H9 (cell line): ENCODE measurements at regions not wholly inside any gene's neighbourhood (a gene's known extent, or its start where the extent isn't known, plus 50 kb on each side); places are given as distances from the start of the nearest gene placed in this dataset.

Experiments used
- DNase-seq: peaks from one replicate; pipeline ENCODE4 v3.0.0-alpha.2; 2017
- H2AFZ ChIP-seq: one replicate; pipeline ENCODE4 v1.6.1; 2013; ENCODE audit warnings: mild to moderate bottlenecking, low read length, control low read depth, moderate library complexity
- H2AK5ac ChIP-seq: 2 replicates; pipeline ENCODE4 v1.6.1; 2013; ENCODE audit warnings: low read length, control low read depth, mixed read lengths; ENCODE audit not compliant: insufficient read length
- H2BK120ac ChIP-seq: one replicate; pipeline ENCODE4 v1.6.1; 2013; ENCODE audit warnings: low read depth, mild to moderate bottlenecking, low read length, control low read depth, inconsistent platforms; ENCODE audit not compliant: poor library complexity, severe bottlenecking
- H2BK12ac ChIP-seq: 2 replicates; pipeline ENCODE4 v1.6.1; 2013; ENCODE audit warnings: low read length, control low read depth, mixed read lengths, low read depth; ENCODE audit not compliant: insufficient read length
- H2BK15ac ChIP-seq: 2 replicates; pipeline ENCODE4 v1.6.1; 2013; ENCODE audit warnings: low read depth, low read length, control low read depth
- H2BK20ac ChIP-seq: one replicate; pipeline ENCODE4 v1.6.1; 2013; ENCODE audit warnings: low read depth, mild to moderate bottlenecking, low read length, control low read depth, inconsistent platforms; ENCODE audit not compliant: poor library complexity, severe bottlenecking
- H2BK5ac ChIP-seq: 2 replicates; pipeline ENCODE4 v1.6.1; 2013; ENCODE audit warnings: low read length, control low read depth, mixed read lengths; ENCODE audit not compliant: insufficient read length
- H3K14ac ChIP-seq: 2 replicates; pipeline ENCODE4 v1.6.1; 2013; ENCODE audit warnings: low read length, control low read depth; ENCODE audit not compliant: insufficient read depth
- H3K18ac ChIP-seq: 2 replicates; pipeline ENCODE4 v1.6.1; 2013; ENCODE audit warnings: low read depth, mild to moderate bottlenecking, mixed read lengths, low read length, control low read depth; ENCODE audit not compliant: insufficient read length
- H3K23ac ChIP-seq: 2 replicates; pipeline ENCODE4 v1.6.1; 2013; ENCODE audit warnings: low read length, control low read depth, mixed read lengths, low read depth; ENCODE audit not compliant: insufficient read length
- H3K23me2 ChIP-seq: 2 replicates; pipeline ENCODE4 v1.6.1; 2013; ENCODE audit warnings: low read depth, mild to moderate bottlenecking, mixed read lengths, low read length, control low read depth; ENCODE audit not compliant: insufficient read length, poor library complexity, severe bottlenecking
- H3K27ac ChIP-seq: 2 replicates; pipeline ENCODE4 v1.5.1; 2013; ENCODE audit warnings: low read length, control low read depth, mixed read lengths, low read depth; ENCODE audit not compliant: insufficient read length
- H3K27me3 ChIP-seq: 2 replicates; pipeline ENCODE4 v1.6.1; 2013; ENCODE audit warnings: low read length, control low read depth, inconsistent platforms; ENCODE audit not compliant: insufficient read depth
- H3K4ac ChIP-seq: 2 replicates; pipeline ENCODE4 v1.6.1; 2013; ENCODE audit warnings: low read depth, mild to moderate bottlenecking, control low read depth, inconsistent platforms, low read length, moderate library complexity
- H3K4me1 ChIP-seq: 2 replicates; pipeline ENCODE4 v1.6.1; 2013; ENCODE audit warnings: low read length, control low read depth, inconsistent platforms; ENCODE audit not compliant: insufficient read depth
- H3K4me2 ChIP-seq: 2 replicates; pipeline ENCODE4 v1.6.1; 2013; ENCODE audit warnings: low read length, control low read depth, mixed read lengths; ENCODE audit not compliant: insufficient read length, insufficient read depth
- H3K56ac ChIP-seq: 2 replicates; pipeline ENCODE4 v1.6.1; 2013; ENCODE audit warnings: low read depth, mild to moderate bottlenecking, mixed read lengths, low read length, control low read depth; ENCODE audit not compliant: insufficient read length
- H3K79me1 ChIP-seq: 2 replicates; pipeline ENCODE4 v1.6.1; 2013; ENCODE audit warnings: low read depth, mild to moderate bottlenecking, moderate library complexity, low read length, control low read depth, inconsistent platforms; ENCODE audit not compliant: insufficient read depth, poor library complexity, severe bottlenecking
- H3K79me2 ChIP-seq: 2 replicates; pipeline ENCODE4 v1.6.1; 2013; ENCODE audit warnings: low read length, control low read depth, inconsistent platforms; ENCODE audit not compliant: insufficient read depth
- H3K9ac ChIP-seq: 2 replicates; pipeline ENCODE4 v1.6.1; 2013; ENCODE audit warnings: low read length, control low read depth, mixed read lengths; ENCODE audit not compliant: insufficient read length; ENCODE audit errors: extremely low read depth
- H3K9me3 ChIP-seq: one replicate; pipeline ENCODE4 v1.6.1; 2013; ENCODE audit warnings: low read depth, low read length, inconsistent platforms; ENCODE audit not compliant: control insufficient read depth
- H3T11ph ChIP-seq: one replicate; pipeline ENCODE4 v1.6.1; 2013; ENCODE audit warnings: mild to moderate bottlenecking, low read length, control low read depth, inconsistent platforms
- H4K20me1 ChIP-seq: one replicate; pipeline ENCODE4 v1.6.1; 2013; ENCODE audit not compliant: control insufficient read depth, insufficient read length, insufficient read depth
- H4K5ac ChIP-seq: 2 replicates; pipeline ENCODE4 v1.6.1; 2013; ENCODE audit warnings: low read depth, mild to moderate bottlenecking, mixed read lengths, low read length, control low read depth; ENCODE audit not compliant: insufficient read length
- H4K8ac ChIP-seq: replicated peaks from 2 replicates; pipeline ENCODE4 v1.6.1; 2013; ENCODE audit warnings: low read length, control low read depth, mixed read lengths, low read depth; ENCODE audit not compliant: insufficient read length
- H4K91ac ChIP-seq: 2 replicates; pipeline ENCODE4 v1.6.1; 2013; ENCODE audit warnings: low read depth, mild to moderate bottlenecking, moderate library complexity, mixed read lengths, low read length, control low read depth; ENCODE audit not compliant: insufficient read length
- H3K27ac Mint-ChIP-seq, 3 experiments: 2 replicates in 2 of 3; 3 replicates in 1 of 3; pipeline ENCODE4 v1.8.0; 2020 to 2021; ENCODE audit warnings: mixed read lengths in 3 of 3, mild to moderate bottlenecking in 1 of 3, moderate library complexity in 1 of 3
- H3K27me3 Mint-ChIP-seq: 2 replicates; pipeline ENCODE4 v1.8.0; 2021; ENCODE audit warnings: low read depth, mild to moderate bottlenecking, moderate library complexity, mixed read lengths
- H3K36me3 Mint-ChIP-seq, 3 experiments: 2 replicates in 2 of 3; 3 replicates in 1 of 3; pipeline ENCODE4 v1.8.0; 2020 to 2021; ENCODE audit warnings: low read depth in 3 of 3, mixed read lengths in 3 of 3; ENCODE audit not compliant: insufficient read depth in 1 of 3
- H3K4me1 Mint-ChIP-seq, 2 experiments: 2 replicates each; pipeline ENCODE4 v1.8.0; 2020; ENCODE audit warnings: mixed read lengths in 2 of 2
- H3K4me3 Mint-ChIP-seq, 2 experiments: 2 replicates in 1 of 2; 3 replicates in 1 of 2; pipeline ENCODE4 v1.8.0; 2020 to 2021; ENCODE audit warnings: mild to moderate bottlenecking in 2 of 2, mixed read lengths in 2 of 2, moderate library complexity in 1 of 2
- H3K9me3 Mint-ChIP-seq, 2 experiments: 2 replicates in 1 of 2; 3 replicates in 1 of 2; pipeline ENCODE4 v1.8.0; 2020; ENCODE audit warnings: mild to moderate bottlenecking in 2 of 2, mixed read lengths in 2 of 2, moderate library complexity in 1 of 2
- CTCF ChIP-seq: fragments of 200-600 bp; sonication (generic); conservative IDR thresholded peaks from 3 replicates; pipeline ENCODE4 v1.8.0; 2021; ENCODE audit warnings: antibody characterized with exemption, mild to moderate bottlenecking
- WGBS: extraction: QIAGEN DNeasy Blood & Tissue Kit; methylation state at CpG from one replicate; pipeline ENCODE4 v1.1.7; 2013; ENCODE audit warnings: missing lambda C conversion rate, low lambda C conversion rate, mixed read lengths; ENCODE audit not compliant: insufficient read length; ENCODE audit errors: extremely low coverage; 5-methylcytosine and 5-hydroxymethylcytosine counted together

DNA sequence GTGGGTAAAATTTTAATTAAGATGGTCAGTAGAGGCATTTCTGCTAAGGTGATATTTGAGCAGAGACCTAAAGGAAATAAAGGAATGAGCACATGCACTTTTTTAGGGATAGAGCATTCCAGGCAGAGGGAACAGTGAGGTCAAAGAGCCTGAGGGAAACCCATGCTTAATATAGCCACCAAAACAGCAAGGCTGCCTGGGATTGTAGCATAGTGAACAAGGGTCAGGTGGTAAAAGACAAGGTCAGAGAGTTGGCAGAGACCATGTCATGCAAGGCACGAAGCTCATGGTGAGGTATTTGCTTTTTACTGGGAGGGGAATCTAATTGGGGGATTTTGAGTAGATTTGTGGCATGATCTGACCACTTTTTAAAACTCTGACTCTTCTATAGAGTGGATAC is 344.6 kb upstream of the LRRC7 start:
- H3K27me3 ChIP-seq = no peaks in the 10 kb centered on the region
- no peaks in the 10 kb centered on the region for H4K20me1 ChIP-seq
- Mint-ChIP-seq H3K4me1 (no peaks in the 10 kb centered on the region; a peak in 1 of 4 replicates), H3K27ac (no peak overlapping the region), H3K9me3 (no peaks in the 10 kb centered on the region), H3K4me3 (no peak overlapping the region), H3K36me3 (no peaks in the 10 kb centered on the region), H3K27me3 (no peaks in the 10 kb centered on the region)
- no peak overlapping the region for H4K5ac ChIP-seq
- H3K9me3 ChIP-seq = no peaks in the 10 kb centered on the region
- no peaks in the 10 kb centered on the region for H3K79me1 ChIP-seq
- H3K9ac ChIP-seq = no peak overlapping the region
- H3K23ac ChIP-seq = no peak overlapping the region
- H2AK5ac ChIP-seq = no peak overlapping the region
- no peak overlapping the region for H3K4me2 ChIP-seq
- no peak overlapping the region for H3K4ac ChIP-seq
- H2BK120ac ChIP-seq = no peak overlapping the region
- no peak overlapping the region for H2BK12ac ChIP-seq
- WGBS = no CpG with 5 or more reads among the region's 1 CpG
- TF ChIP-seq CTCF = no peak
- H2BK20ac ChIP-seq = no peak overlapping the region
- H3T11ph ChIP-seq = no peak overlapping the region
- no peak overlapping the region for H4K8ac ChIP-seq
- H4K91ac ChIP-seq = no peak overlapping the region
- no peaks in the 10 kb centered on the region for H3K23me2 ChIP-seq
- no peak for DNase-seq
- H3K4me1 ChIP-seq = no peaks in the 10 kb centered on the region
- no peak overlapping the region for H3K56ac ChIP-seq
- H2AFZ ChIP-seq = no peak overlapping the region
- no peak overlapping the region for H2BK15ac ChIP-seq
- H2BK5ac ChIP-seq = no peak overlapping the region
- H3K14ac ChIP-seq = no peak overlapping the region
- H3K79me2 ChIP-seq = no peaks in the 10 kb centered on the region
- H3K27ac ChIP-seq = no peak overlapping the region
- H3K18ac ChIP-seq = no peak overlapping the region
